Transverse colon (tissue), 4 donors: ENCODE measurements at regions not wholly inside any gene's neighbourhood (a gene's known extent, or its start where the extent isn't known, plus 50 kb on each side); places are given as distances from the start of the nearest gene placed in this dataset.

Source experiments
- DNase-seq: peaks from one replicate; pipeline ENCODE4 v3.0.0-alpha.2; 2019
- H3K27ac ChIP-seq, 4 donors: fragments of 200-600 bp; sonication (generic); 2 replicates each; pipeline ENCODE4 v1.5.1; 2016 to 2018; ENCODE audit warnings: inconsistent platforms in 4 of 4
- H3K27me3 ChIP-seq: fragments of 200-600 bp; sonication (generic); 2 replicates; pipeline ENCODE4 v1.5.1; 2017; ENCODE audit warnings: inconsistent platforms
- H3K36me3 ChIP-seq, 4 donors: fragments of 200-600 bp; sonication (generic); 2 replicates each; pipeline ENCODE4 v1.5.1; 2017 to 2019; ENCODE audit warnings: inconsistent platforms in 4 of 4
- H3K4me1 ChIP-seq, 4 donors: fragments of 200-600 bp; sonication (generic); 2 replicates each; pipeline ENCODE4 v1.5.1; 2017 to 2020; ENCODE audit warnings: inconsistent platforms in 4 of 4
- H3K4me3 ChIP-seq, 4 donors: fragments of 200-600 bp; sonication (generic); 1 replicate in 1 of 4; 2 replicates in 3 of 4; pipeline versions ENCODE4 v1.5.1 to v1.6.1; 2017 to 2019; ENCODE audit warnings: inconsistent platforms in 4 of 4
- H3K9me3 ChIP-seq, 2 donors: fragments of 200-600 bp; sonication (generic); 2 replicates each; pipeline ENCODE4 v1.5.1; 2017 to 2019; ENCODE audit warnings: inconsistent platforms in 2 of 2
- EP300 ChIP-seq: sonication (generic); formaldehyde crosslinking; IDR thresholded peaks from one replicate; pipeline ENCODE4 v1.6.1; 2017; ENCODE audit warnings: antibody characterized with exemption, low read depth
- POLR2A ChIP-seq: fragments of 450-650 bp; IDR thresholded peaks from one replicate; pipeline ENCODE4 v1.6.1; 2016; ENCODE audit warnings: antibody characterized with exemption, mild to moderate bottlenecking, moderate library complexity
- POLR2AphosphoS5 ChIP-seq, 3 donors: sonication (generic); formaldehyde crosslinking; IDR thresholded peaks; one replicate each; pipeline ENCODE4 v1.6.1; 2016; ENCODE audit warnings: antibody characterized with exemption in 3 of 3
- WGBS, 2 donors: methylation state at CpG; one replicate each; pipeline ENCODE4 v1.1.5; 2018; ENCODE audit warnings: low coverage in 1 of 2; 5-methylcytosine and 5-hydroxymethylcytosine counted together
- in situ Hi-C, 4 donors: fragments of 200-750 bp; cut with MboI; loops; one replicate each; pipeline versions ENCODE4 v1.15.0 to v1.15.1; 2017; ENCODE audit warnings: low sequenced_read_pairs in 3 of 4, low pct_ligation_motif_present in 1 of 4, low pct_unique_long_range_greater_than_20kb in 1 of 4
- intact Hi-C: fragments of 100-400 bp; cut with DNase I; formaldehyde crosslinking; loops from one replicate; pipeline ENCODE4 v1.15.1; 2023; ENCODE audit warnings: low total_unique reads
- TF ChIP-seq, protein P1 (sequence below), 5 experiments: fragments of 200-600 bp in 3 of 5; fragments of 450-650 bp in 2 of 5; sonication (generic) in 3 of 5; IDR thresholded peaks; 1 replicate in 2 of 5; 2 replicates in 3 of 5; pipeline ENCODE4 v1.5.1; 2016 to 2017; ENCODE audit warnings: antibody characterized with exemption in 5 of 5, inconsistent platforms in 3 of 5, mild to moderate bottlenecking in 2 of 5, moderate library complexity in 1 of 5

- intact Hi-C loops = no loop called here
- TF ChIP-seq EP300 = no peak
- TF ChIP-seq, protein P1, sequence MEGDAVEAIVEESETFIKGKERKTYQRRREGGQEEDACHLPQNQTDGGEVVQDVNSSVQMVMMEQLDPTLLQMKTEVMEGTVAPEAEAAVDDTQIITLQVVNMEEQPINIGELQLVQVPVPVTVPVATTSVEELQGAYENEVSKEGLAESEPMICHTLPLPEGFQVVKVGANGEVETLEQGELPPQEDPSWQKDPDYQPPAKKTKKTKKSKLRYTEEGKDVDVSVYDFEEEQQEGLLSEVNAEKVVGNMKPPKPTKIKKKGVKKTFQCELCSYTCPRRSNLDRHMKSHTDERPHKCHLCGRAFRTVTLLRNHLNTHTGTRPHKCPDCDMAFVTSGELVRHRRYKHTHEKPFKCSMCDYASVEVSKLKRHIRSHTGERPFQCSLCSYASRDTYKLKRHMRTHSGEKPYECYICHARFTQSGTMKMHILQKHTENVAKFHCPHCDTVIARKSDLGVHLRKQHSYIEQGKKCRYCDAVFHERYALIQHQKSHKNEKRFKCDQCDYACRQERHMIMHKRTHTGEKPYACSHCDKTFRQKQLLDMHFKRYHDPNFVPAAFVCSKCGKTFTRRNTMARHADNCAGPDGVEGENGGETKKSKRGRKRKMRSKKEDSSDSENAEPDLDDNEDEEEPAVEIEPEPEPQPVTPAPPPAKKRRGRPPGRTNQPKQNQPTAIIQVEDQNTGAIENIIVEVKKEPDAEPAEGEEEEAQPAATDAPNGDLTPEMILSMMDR (IDR thresholded peaks at IDR 0.05) = no peak
- no peaks in the 10 kb centered on the region for H3K9me3 ChIP-seq
- WGBS, 2 donors = 93% methylated on average over 3 of the region's 3 CpGs; no CpG with 5 or more reads in 1 of the 2 donors
- in situ Hi-C loops = no loop called here
- no peaks in the 10 kb centered on the region for H3K27me3 ChIP-seq
- H3K4me3 ChIP-seq = no peak overlapping the region
- no peak for DNase-seq
- no peaks in the 10 kb centered on the region for H3K36me3 ChIP-seq
- H3K27ac ChIP-seq = no peak overlapping the region
- H3K4me1 ChIP-seq = no peaks in the 10 kb centered on the region
These were observed 77.8 kb downstream of the TEX29 start for GRCh38 chr13:111398196-111398595.

- 82 to 89% methylated on average over 8 to 18 of the region's 18 CpGs for WGBS, 2 donors
- H3K27ac ChIP-seq = no peak overlapping the region
- in situ Hi-C loops = no loop called here
- H3K4me1 ChIP-seq = no peaks in the 10 kb centered on the region
- H3K4me3 ChIP-seq = no peak overlapping the region
- TF ChIP-seq POLR2AphosphoS5 (IDR thresholded peaks at IDR 0.05) = no peak
- no peak for TF ChIP-seq EP300
- TF ChIP-seq, protein P1 (IDR thresholded peaks at IDR 0.05) = no peak
- no peak for TF ChIP-seq POLR2A
- intact Hi-C loops = no loop called here
- no peak for DNase-seq
- no peaks in the 10 kb centered on the region for H3K27me3 ChIP-seq
- H3K9me3 ChIP-seq = no peaks in the 10 kb centered on the region
- no peaks in the 10 kb centered on the region for H3K36me3 ChIP-seq
These were observed 78.4 kb downstream of the TEX29 start for GRCh38 chr13:111398715-111399299.

DNA sequence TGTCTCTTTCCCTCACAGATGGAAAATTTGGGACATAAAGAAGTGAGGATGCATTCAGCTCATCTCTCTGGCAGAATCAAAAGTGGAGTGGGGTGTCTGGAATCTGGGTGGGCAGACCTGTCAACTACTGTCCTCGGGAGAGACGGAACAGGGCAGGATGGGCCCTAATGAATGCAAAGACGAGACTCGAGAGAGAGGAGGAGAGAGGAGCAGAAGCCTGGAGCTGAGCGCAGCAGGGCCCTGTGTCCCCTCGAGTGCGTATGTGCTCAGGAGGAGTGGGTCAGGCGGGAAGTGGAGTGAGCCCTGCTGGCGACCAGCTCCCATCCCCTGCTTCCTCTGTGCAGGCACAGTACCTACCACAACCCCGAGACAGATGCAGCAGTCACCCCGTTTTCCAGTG lies 78.9 kb downstream of the TEX29 start:
- H3K27ac ChIP-seq = no peak overlapping the region
- in situ Hi-C loops (no loop called here), intact Hi-C loops (no loop called here)
- no peak overlapping the region for H3K4me3 ChIP-seq
- H3K9me3 ChIP-seq = no peaks in the 10 kb centered on the region
- DNase-seq = no peak
- WGBS, 2 donors = 80 to 81% methylated on average over 7 to 11 of the region's 11 CpGs
- H3K36me3 ChIP-seq = no peaks in the 10 kb centered on the region
- H3K27me3 ChIP-seq = no peaks in the 10 kb centered on the region
- TF ChIP-seq EP300 (no peak), POLR2A (no peak), POLR2AphosphoS5 (IDR thresholded peaks at IDR 0.05) (no peak)
- TF ChIP-seq, protein P1 (IDR thresholded peaks at IDR 0.05) = no peak
- no peaks in the 10 kb centered on the region for H3K4me1 ChIP-seq

DNA sequence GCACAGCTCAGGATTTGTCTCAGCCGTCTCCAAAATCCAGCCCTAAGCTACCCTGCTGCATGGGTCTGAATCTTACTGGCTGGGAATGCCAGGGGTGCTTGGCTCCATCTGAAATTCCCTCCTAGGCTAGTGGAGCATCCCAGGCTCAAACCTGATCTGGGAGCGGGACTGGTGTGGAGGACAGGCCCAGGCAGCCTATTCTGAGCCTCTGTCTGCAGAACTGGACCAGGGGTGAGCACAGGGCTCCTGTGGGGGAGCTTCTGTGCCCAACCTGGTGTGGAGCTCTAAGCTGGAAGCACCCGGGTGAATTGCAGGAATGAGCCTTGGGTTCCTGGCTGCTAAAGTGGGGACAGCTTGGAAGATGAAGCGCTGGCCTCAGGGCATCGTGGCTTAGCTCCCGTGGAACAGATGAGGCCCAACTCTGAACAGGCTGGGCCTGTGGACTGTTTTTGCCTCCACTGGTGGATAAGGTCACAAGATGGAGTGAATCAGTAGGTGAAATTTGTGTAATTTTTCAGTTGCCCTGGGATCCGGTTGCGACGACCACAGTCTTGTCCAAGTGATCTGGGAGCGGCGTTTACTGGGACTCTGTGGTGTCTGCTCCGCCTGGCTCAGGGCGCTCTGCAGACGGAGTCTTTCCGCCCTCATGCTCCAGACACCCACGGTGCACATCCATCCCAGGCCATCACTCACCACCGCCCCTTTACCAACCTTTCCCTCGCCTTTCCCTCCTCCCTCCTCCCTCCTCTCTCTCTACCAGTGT lies 79.5 kb downstream of the TEX29 start:
- Histone ChIP-seq H3K27me3 (no peaks in the 10 kb centered on the region), H3K9me3 (no peaks in the 10 kb centered on the region), H3K4me3 (no peak overlapping the region), H3K27ac (no peak overlapping the region), H3K36me3 (no peaks in the 10 kb centered on the region), H3K4me1 (no peaks in the 10 kb centered on the region)
- intact Hi-C loops (no loop called here), in situ Hi-C loops (no loop called here)
- TF ChIP-seq EP300 (no peak), POLR2AphosphoS5 (IDR thresholded peaks at IDR 0.05) (no peak)
- TF ChIP-seq, protein P1 (IDR thresholded peaks at IDR 0.05) = no peak
- DNase-seq = no peak
- WGBS, 2 donors = 83 to 100% methylated on average over 1 to 18 of the region's 18 CpGs
